ENCODE measurements at regions not wholly inside any gene's neighbourhood (a gene's known extent, or its start where the extent isn't known, plus 50 kb on each side); places are given as distances from the start of the nearest gene placed in this dataset.

DNA sequence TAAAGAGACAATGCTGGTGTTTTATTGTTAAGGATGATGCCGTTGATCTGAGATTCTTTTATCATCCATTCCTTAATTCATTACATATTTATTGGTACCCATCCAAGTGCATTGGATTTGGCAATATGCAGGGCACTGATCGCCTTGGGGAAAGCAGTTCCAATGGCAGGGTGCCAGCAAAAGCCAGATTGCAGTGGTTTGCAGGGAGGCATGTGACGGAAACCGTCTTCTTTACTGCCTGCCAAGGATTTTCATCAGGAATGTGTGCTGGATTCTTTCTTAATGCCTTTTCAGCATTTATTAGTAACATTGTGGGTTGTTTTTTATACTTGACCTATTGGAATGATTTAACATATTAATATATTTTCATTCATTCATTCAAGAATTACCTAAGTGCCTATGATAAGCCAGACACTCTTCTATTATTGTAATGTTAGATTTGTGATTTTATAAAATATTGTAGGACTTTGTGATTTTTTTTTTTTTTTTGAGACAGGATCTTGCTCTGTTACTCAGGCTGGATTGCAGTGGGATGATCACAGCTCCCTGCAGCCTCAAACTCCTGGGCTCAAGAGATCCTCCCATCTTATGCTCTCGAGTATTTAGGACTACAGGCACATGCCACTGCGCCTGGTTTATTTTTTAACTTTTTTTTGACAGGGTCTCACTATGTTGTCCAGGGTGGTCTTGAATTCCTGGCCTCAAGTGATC, 93.4 kb upstream of the TNRC6A start:
- Mint-ChIP-seq H3K4me3 (ENCODE audit: unreplicated experiment) (no peak overlapping the region), H3K27me3 (ENCODE audit: insufficient read depth, unreplicated experiment) (peaks cover 14% of the 10 kb centered on the region), H3K27ac (ENCODE audit: unreplicated experiment) (no peak overlapping the region), H3K9me3 (ENCODE audit: unreplicated experiment) (no peaks in the 10 kb centered on the region), H3K36me3 (ENCODE audit: insufficient read depth, unreplicated experiment) (no peaks in the 10 kb centered on the region), H3K4me1 (ENCODE audit: low read depth, unreplicated experiment) (no peaks in the 10 kb centered on the region)
- Histone ChIP-seq H3K9me3 (no peaks in the 10 kb centered on the region), H3K4me1 (no peaks in the 10 kb centered on the region), H3K36me3 (ENCODE audit: control insufficient read depth, insufficient read depth, low read length) (no peaks in the 10 kb centered on the region), H3K27me3 (replicated peaks; ENCODE audit: control insufficient read depth, insufficient read depth, low read length) (no peaks in the 10 kb centered on the region), H3K4me3 (ENCODE audit: low read depth, low read length) (no peak overlapping the region)
- ChIA-PET POLR2A (no interaction called here), CTCF (interaction anchor here (0.6 kb wide), 1 partner anchor 43 kb away, joined by 4 read pairs; no protein-coding TSS in a partner anchor)
- intact Hi-C loops (cut with micrococcal nuclease; ENCODE audit: unreplicated experiment), result no loop called here
- TF ChIP-seq, protein P1, sequence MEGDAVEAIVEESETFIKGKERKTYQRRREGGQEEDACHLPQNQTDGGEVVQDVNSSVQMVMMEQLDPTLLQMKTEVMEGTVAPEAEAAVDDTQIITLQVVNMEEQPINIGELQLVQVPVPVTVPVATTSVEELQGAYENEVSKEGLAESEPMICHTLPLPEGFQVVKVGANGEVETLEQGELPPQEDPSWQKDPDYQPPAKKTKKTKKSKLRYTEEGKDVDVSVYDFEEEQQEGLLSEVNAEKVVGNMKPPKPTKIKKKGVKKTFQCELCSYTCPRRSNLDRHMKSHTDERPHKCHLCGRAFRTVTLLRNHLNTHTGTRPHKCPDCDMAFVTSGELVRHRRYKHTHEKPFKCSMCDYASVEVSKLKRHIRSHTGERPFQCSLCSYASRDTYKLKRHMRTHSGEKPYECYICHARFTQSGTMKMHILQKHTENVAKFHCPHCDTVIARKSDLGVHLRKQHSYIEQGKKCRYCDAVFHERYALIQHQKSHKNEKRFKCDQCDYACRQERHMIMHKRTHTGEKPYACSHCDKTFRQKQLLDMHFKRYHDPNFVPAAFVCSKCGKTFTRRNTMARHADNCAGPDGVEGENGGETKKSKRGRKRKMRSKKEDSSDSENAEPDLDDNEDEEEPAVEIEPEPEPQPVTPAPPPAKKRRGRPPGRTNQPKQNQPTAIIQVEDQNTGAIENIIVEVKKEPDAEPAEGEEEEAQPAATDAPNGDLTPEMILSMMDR (IDR thresholded peaks at IDR 0.05; ENCODE audit: insufficient read depth in 1 of 2, low read depth in 1 of 2, low read length in 1 of 2, severe bottlenecking in 1 of 2, unreplicated experiment in 1 of 2), result no peak
- BruUV-seq (replicated peaks), result no TSS peak
- DNase-seq, result no peak

DNA sequence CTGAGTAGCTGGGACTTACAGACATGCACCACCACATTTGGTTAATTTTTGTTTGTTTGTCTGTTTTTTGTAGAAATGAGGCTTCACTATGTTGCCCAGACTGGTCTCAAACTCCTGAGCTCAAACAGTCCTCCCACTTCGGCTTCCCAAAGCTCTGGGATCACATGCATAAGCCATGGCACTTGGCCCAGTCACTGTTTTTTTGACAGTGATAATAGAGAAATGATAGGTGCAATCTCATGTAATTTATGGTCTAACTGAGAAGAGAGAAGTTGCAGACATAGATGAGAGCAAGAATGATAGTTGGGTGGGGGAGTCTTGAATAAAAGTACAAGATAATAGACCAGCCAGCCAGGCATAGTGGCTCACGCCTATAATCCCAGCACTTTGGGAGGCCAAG, 89.7 kb upstream of the TNRC6A start:
- Mint-ChIP-seq H3K9me3 (ENCODE audit: unreplicated experiment) (no peaks in the 10 kb centered on the region), H3K4me1 (ENCODE audit: low read depth, unreplicated experiment) (no peaks in the 10 kb centered on the region), H3K27ac (ENCODE audit: unreplicated experiment) (no peak overlapping the region), H3K36me3 (ENCODE audit: insufficient read depth, unreplicated experiment) (no peaks in the 10 kb centered on the region), H3K27me3 (ENCODE audit: insufficient read depth, unreplicated experiment) (peaks cover 12% of the 10 kb centered on the region), H3K4me3 (ENCODE audit: unreplicated experiment) (no peak overlapping the region)
- BruUV-seq (replicated peaks), result no TSS peak
- intact Hi-C loops (cut with micrococcal nuclease; ENCODE audit: unreplicated experiment), result no loop called here
- Histone ChIP-seq H3K36me3 (ENCODE audit: control insufficient read depth, insufficient read depth, low read length) (no peaks in the 10 kb centered on the region), H3K27me3 (replicated peaks; ENCODE audit: control insufficient read depth, insufficient read depth, low read length) (no peaks in the 10 kb centered on the region; the same call in 1 of the 2 replicates), H3K4me3 (ENCODE audit: low read depth, low read length) (no peak overlapping the region), H3K9me3 (no peaks in the 10 kb centered on the region), H3K4me1 (no peaks in the 10 kb centered on the region)
- TF ChIP-seq, protein P1 (IDR thresholded peaks at IDR 0.05; ENCODE audit: insufficient read depth in 1 of 2, low read depth in 1 of 2, low read length in 1 of 2, severe bottlenecking in 1 of 2, unreplicated experiment in 1 of 2), result no peak
- no peak for DNase-seq
- POLR2A ChIA-PET, result no interaction called here
- CTCF ChIA-PET, result interaction anchor here (0.6 kb wide), 1 partner anchor 451 kb away, joined by 6 read pairs; no protein-coding TSS in a partner anchor

DNA sequence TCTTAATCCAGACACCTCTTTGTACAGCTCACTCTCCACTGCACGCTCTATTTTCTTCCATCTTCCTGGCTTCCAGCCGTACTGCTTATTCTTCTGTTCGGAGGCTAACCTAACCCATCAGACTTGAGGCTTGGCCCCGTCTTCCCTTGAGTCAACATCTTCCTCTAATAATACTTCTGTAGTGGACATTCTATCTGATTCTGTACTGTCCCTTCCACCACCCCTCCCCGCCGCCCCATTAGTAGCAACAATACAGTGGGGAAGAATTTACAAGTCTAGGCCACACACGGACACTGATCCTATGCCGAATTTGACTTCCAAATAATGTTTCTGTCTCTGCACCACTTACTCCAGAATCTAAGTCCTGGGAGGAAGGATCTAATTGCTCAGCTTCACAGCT, 86.0 kb upstream of the TNRC6A start:
- DNase-seq, result no peak
- Mint-ChIP-seq H3K4me1 (ENCODE audit: low read depth, unreplicated experiment) (no peaks in the 10 kb centered on the region), H3K36me3 (ENCODE audit: insufficient read depth, unreplicated experiment) (no peaks in the 10 kb centered on the region), H3K27ac (ENCODE audit: unreplicated experiment) (no peak overlapping the region), H3K27me3 (ENCODE audit: insufficient read depth, unreplicated experiment) (peaks cover 8% of the 10 kb centered on the region), H3K4me3 (ENCODE audit: unreplicated experiment) (no peak overlapping the region), H3K9me3 (ENCODE audit: unreplicated experiment) (no peaks in the 10 kb centered on the region)
- Histone ChIP-seq H3K27me3 (replicated peaks; ENCODE audit: control insufficient read depth, insufficient read depth, low read length) (no peaks in the 10 kb centered on the region; the same call in 1 of the 2 replicates), H3K4me3 (ENCODE audit: low read depth, low read length) (no peak overlapping the region), H3K9me3 (no peaks in the 10 kb centered on the region), H3K4me1 (no peaks in the 10 kb centered on the region), H3K36me3 (ENCODE audit: control insufficient read depth, insufficient read depth, low read length) (no peaks in the 10 kb centered on the region)
- CTCF ChIA-PET, result no interaction called here
- POLR2A ChIA-PET, result no interaction called here
- TF ChIP-seq, protein P1 (IDR thresholded peaks at IDR 0.05; ENCODE audit: insufficient read depth in 1 of 2, low read depth in 1 of 2, low read length in 1 of 2, severe bottlenecking in 1 of 2, unreplicated experiment in 1 of 2), result no peak
- no TSS peak for BruUV-seq (replicated peaks)
- intact Hi-C loops (cut with micrococcal nuclease; ENCODE audit: unreplicated experiment), result no loop called here
